DMS153 (cell line): ENCODE measurements at regions not wholly inside any gene's neighbourhood (a gene's known extent, or its start where the extent isn't known, plus 50 kb on each side); places are given as distances from the start of the nearest gene placed in this dataset.

Experiments
- DNase-seq: peaks from one replicate; lab custom pipeline; 2025; lab: John Stamatoyannopoulos, UW

DNA sequence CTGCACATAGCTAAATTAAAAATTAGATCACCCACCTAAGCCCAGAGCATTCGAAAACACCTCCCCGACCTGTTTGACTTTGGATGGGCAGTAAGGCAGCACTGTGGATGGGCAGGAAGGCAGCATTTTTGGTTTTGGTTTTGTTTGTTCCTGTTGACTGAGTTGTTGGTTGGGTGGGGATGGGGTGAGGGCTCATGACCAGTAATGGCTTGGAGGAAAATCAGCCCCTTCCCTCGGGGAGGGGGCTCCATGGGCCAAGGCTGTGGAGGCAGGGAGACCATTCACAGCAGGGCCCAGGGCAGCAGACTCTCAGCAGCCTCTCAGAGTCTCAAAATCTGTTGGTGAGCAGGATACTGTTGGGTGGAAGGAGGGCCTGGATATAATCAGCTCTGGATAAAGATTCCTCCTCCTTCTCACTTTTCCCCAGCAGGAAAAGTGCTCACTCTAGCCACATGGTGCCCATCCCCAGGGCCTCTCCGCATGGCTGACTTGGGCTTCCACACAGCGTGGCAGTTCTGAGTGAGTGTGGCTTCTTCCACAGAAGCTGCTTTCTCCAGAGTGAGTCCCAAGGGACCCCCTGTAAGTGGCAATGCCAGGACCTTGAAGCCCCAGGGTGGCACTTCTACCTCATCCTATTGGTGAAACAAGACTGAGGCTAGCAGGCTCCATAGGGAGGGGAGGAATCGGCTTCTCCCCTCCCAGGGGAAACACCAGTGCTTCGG is 1491.2 kb downstream of the BRD1 start:
- DNase-seq: no peak

DNA sequence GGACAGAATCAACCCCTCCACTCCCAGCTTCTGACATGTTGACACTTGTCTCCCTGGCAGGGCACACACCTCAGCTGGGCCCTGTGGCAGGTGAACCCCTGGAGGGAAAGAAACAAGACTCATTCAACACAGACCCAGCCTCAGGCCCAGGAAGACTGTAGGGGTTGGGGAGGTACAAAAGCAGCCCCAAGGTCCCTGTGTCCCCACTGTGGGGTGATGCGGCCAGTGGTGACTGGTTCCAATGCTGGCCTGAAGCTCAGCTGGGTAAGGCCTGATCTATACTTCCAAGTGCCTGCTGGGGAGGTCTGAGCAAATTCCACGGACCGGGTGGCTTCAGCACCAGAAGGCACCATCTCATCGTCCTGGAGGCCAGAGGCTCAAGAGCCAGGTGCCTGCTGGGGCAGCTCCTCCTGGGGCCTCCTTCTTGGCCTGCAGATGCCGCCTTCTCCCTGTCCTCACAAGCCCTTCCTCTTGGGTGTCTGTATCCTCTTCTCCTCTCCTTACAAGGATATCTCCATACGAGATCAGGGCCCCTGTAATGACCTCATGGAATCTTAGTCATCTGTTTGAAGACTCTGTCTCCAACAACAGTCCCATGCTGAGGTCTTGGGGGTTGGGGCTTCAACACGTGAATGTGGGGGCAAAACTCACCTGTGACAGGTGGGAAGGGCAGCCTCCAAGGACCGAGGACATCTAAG is 1492.1 kb downstream of the BRD1 start:
- DNase-seq: no peak

DNA sequence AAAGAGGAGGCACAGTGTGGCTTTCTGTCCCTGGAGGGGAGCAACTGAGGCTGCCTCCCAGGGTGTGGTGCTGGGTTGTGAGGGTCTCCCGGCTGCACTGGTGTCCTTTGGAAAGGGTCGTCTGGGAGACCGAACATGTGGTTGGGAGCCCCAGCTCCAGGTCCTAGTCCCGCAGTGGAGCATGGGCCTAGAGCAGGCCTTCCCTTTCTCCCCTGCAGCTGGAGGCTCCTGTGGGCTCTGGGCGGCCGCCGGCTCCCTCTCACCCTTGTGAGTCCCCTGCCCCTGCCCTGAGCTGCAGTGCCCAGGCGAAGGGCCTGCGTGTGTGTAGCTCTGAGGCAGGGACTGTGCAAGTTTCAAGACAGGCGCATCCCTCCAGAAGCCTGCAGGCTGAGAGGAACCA is 1492.7 kb downstream of the BRD1 start:
- no peak for DNase-seq

DNA sequence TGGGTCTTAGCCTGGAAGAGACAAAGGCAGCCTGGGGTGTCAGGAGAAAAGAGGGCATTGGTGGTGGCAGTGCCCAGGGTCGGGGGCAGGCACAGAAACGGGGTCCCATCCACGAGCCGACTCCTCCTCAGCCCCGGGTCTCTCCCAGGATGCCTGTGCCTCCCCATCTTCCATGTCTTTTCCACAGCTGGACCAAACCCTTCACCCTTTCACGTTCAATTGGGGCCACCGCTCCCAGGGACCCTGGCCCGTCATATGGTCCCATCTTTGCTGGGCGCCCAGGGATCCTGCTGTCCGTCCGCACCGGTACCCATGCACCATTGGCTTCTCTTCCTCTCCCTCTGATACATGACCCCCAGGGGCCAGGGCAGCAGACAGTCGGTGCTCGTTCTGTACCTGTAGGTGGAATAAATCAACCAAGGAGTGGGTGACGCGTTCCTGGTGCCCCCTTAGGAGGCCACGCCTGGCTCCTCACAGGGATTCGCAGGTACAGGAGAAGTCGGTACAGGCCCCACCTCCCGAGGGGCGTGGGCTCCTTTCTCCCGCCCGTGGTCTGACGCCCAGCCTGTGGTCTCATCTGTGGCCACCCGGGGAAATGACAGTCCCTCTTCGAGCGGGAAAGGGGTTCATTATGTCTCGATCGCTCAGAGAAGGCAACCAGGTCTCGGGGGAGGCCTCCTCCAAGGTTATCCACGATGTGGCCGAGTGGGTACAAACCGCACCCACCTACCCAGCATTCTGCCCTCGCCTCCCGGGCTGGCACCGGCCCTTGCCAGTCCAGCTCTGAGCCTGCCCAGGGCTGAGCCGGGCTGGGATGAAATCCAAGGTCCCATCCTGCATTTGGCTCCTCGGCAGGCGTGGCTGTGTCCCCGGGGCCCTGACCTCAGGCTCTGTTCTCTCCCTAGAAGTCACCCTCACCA is 1493.6 kb downstream of the BRD1 start:
- DNase-seq: no peak

DNA sequence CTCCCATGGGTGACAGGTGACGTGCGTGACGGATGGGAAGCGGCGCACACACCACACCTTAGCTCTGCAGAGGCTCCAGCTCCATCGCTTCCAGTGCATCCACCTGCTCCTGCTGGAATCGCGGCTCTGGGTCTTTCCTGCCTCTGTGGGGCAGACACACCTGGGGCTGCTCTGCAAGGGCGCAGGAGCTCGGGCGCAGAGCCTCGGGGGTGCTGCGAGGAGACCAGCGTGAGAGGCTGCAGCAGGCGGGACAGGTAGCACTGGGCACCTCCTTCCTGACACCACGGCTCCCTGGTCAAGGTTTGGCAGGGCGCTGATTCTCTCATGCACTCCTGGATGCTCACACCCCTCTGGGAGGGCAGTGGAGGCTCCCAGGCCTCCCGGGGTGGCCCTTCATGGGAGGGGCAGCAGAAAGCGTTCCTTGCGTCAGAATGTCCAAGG is 1494.3 kb downstream of the BRD1 start:
- no peak for DNase-seq

DNA sequence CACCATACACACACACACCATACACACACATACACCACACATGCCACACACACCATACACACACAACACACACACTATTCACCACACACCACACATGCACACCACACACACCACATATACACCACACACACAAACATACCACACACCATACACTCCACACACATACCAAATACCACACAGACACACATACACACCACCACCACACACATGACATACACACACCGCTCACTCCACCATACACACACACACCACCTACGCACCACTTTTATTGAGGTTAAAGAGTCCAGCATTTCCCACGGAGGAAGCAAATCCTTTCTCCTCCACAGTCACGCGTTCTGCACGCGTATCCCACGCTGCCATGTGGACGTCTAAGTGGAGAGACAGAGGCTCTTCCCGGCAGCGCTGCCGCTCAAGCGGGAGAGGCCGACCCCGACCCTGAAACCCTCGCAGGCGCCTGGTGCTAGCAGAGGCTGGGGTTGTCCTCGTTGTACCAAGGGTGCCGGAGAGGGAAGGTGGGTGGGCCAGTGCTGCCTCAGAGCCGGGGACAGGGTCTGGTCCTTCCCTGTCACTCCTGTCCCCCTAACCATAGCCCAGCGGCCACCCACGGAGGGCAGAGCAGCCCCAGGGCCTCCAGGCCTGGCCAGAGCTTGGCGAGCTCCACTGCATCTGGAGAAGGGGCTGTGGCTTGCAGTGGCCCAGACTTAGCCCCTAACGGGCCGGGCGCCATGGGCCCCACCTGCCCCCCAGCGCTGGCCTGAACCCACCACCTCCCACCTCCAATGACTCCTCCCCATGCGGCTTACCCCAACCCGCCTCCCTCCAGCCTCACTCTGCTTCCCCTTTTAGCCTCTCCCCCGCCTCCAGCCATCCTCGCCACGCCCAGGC is 1495.0 kb downstream of the BRD1 start:
- no peak for DNase-seq

DNA sequence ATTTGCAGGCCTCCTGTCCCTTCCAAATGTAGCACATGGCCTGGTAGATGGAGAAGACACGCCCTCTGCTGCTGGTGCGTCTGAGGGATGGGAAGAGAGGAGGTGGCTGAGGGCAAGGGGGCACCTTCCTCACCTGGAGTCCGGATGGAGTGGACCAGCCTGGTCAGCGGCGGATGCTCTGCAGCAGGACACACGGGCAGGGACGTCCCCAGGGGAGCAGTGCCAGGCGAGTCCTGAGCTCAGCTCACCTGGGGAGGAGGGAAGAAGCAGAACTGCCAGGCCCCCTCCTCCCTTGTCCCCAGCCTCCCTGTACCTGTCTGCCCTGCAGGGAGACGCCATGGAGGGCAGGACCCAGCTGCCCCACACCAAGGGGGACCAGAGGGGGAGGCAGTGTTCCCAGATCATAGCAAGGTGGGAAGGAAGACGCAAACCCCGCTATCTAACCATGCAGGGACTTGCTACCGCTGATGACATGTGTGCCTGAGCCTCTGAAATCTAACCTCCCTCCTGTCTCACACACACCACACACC is 1495.9 kb downstream of the BRD1 start:
- no peak for DNase-seq

DNA sequence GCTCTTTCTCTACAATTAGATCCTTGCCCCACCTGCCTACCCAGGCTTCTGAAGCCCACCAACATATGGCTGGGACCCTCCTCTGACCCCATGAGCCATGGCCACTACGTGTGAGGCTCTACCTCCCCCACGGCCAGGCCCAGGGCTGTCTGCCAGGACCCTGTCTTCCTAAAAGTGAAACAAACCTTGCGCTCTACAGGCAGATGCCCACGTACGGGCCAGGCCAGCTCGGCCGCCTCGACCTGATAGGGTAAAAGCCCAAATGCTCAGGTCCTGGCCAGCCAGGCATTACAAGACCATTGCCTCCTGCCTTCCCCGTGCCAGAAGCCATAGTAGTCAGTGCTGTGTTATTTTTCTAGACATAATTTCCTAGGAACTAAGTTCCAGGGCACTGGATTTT is 1496.4 kb downstream of the BRD1 start:
- DNase-seq: no peak

DNA sequence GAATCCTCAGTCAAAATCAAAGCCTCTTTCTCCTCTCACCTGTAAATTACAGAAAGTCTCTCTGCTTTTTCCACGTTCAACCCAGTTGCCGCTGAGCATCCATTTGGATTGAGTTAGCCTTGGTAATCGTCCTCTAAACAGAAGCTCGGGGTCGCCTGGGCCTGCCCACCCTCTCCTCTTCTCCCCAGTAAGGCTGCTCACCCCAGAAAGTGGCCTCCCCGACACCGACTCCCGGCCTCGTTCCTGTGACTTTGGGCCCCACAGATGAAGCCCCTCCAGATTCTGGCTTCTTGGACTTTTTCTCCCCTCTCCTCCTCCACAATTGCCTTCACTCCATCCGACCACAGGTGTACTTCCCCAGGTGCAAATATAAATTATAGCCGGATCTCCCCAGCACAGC is 1500.0 kb downstream of the BRD1 start:
- no peak for DNase-seq

DNA sequence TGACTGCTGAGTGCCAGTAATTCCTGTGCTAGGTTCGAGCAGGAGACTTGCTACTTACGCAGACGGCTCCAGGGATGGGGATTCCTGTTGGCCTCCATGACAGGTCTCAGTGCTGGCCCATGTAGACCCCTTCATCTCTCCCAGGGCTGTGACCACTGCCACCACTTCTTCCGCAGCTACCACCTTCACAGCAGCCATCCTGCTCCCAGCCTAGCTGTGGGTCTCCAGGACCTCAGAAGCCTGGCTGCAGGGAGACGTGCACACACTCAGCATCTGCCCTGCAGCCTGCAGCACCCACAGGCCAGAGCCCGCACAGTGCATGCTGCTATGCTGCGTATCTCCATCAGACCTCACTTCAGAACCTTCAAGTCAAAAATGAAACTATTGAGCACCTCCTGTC is 1503.9 kb downstream of the BRD1 start:
- DNase-seq: no peak

DNA sequence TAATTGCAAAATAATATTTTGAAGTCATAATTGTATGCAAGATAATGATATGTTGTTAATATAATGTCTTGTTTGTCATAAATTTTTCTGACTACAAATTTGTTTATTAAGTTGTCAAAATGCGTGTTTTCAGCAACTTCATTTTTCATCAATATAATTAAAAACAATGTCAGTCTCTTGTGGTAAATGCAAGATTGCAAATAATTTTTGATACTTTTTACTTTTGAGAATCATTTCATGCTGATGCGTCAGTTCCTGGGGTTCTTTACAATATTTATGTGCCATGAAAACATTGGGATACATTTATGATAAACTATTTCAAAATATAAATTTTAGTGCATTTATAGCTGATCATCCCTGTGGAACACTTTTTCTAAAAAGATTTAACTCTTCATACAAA is 1504.8 kb downstream of the BRD1 start:
- DNase-seq: no peak

DNA sequence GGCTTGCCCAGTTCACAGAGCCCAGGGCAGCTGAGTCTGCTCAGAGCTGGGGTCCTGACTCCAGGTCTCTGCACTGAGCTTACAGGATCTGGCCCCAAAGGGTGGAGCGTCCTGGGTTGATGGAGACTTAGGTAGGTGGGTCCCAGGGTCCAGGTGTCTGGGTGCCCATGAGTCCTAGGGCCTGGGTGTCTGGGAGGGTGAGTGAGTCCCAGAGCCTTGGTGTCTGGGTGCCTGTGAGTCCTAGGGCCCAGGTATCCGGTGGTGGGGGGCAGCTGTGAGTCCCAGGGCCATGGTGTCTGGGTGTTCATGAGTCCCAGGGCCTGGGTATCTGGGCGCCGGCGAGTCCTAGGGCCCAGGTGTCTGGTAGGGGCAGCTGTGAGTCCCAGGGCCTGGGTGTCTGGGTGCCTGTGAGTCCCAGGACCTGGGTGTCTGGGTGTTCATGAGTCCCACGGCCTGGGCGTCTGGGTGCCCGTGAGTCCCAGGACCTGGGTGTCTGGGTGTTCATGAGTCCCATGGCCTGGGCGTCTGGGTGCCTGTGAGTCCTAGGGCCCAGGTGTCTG is 1505.6 kb downstream of the BRD1 start:
- DNase-seq: no peak

DNA sequence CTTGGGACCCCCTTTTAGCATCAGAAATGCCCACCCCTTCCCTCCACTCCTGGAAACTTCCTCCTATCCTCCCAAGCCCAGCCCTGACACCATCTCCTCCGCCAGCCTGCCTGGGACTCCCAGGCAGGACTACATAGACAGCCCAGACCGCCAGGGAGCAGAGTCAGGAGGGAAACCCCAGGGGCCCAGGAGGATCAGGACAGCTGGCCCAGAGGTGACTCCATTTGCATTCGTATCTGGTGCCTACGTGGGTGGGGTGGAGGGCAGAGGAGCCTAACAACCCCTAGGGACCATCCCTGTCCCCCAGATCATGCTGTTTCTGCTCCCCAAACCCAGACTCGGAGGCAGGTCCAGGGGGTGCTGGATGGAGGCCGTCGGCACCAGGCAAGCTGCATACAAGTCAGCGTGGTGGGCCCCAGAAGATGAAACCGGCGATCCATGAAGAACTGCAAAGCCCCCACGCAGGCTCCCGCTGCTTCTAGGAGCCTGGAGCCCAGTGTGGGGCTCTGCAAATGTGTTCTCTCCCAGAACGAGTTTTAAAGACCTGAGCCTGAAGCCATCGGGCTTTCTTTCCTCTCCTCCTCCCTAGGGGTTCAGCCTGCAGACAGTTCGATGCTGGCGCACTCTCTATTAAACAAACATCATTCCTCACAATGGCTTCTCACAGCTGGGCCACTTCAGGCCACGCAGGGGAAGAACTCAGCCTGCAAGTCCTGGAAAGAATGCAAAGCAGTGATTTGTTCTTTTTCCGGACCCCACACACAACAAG is 1506.8 kb downstream of the BRD1 start:
- no peak for DNase-seq

DNA sequence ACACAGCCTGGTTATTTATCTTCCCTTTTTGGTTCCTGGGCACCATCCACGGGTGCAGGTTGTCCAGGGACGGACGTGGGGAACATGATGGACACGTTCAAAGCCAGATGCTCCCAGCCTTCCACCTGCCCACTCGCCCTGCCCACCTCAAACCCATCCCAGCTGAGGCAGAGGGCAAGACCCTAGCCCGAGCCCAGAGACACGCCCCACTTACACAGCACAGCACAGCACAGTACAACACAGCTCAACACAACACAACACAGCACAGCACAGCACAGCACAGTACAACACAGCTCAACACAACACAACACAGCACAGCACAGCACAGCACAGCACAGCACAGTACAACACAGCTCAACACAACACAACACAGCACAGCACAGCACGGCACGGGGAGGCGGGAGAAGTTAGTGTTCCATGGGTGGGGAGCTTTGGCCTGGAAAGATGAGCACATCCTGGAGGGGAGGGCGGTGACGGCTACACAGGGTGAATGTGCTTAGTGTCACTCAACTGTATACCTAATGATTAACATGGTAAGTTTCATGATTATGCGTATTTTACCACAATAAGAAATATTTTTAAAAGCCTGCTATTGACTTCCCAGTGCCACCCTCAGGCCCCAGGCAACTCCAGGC is 1507.5 kb downstream of the BRD1 start:
- DNase-seq: no peak

DNA sequence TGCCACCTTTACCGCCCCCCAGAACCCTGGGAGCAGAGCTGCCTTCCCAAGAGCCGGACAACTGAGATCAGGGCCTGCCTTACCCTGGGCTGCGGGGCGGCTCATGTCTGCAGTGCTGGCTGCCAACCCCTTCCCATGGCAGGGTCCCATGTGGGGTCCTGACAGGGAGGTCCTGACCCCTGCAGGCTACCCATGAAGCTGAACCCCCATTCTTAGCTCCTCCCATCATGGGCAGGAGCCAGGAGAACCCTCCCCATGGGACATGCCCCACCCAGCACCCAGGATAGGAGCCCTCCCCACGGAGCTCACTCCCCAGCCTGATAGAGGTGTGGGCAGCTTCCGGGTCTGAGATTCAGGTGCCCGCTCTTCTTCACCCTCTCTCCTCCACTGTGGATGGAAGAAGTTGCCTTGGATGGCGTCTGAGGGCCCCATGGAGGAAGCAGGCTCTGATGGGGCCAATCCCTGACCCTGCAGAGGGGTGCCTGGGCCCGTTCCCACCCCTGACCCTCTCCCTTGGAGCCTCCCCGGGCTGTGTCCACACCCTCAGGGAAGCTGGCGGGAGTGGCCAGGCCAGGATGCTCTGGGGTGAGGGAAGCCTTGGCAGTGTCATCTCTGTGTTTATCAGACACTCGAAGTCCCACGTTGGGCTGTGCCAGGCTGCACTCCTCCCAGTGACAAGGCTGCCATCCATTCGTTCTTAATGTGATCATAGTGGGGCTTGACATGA is 1508.2 kb downstream of the BRD1 start:
- DNase-seq: no peak

DNA sequence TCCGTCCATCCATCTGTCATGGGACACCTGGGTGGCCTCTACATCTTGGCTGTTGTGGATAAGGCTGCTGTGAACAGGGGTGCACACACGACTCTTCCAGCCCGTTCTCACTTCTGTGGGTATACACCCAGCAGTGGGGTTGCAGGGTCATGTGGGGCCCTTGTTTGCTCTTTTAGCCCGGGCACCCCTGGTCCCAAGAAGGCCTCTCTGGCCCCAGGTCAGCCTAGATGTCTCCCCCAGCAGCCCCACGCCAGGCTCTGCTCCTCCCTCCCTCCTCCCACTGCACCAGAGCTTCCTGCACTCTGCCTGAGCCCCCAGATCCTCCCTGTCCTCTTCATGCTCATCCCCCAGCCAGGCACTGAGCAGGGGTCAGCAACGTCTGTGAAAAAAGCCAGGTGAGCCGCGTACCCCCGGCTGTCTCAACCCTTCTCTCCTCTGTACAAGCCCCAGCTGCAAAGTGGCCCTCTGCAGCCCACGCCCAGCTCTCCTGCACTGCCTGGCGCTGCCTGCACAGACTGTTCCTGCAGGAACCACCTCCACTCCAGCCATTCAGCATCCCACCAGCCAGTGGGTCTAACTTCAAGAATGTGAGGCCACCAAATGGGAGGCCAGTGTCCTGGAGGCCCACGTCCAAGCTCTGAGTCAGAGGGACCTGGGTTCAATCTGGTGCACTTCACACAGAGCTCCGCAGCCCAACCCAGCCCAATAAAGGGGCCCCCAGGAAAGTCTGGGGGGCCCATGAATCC is 1508.9 kb downstream of the BRD1 start:
- DNase-seq: no peak

DNA sequence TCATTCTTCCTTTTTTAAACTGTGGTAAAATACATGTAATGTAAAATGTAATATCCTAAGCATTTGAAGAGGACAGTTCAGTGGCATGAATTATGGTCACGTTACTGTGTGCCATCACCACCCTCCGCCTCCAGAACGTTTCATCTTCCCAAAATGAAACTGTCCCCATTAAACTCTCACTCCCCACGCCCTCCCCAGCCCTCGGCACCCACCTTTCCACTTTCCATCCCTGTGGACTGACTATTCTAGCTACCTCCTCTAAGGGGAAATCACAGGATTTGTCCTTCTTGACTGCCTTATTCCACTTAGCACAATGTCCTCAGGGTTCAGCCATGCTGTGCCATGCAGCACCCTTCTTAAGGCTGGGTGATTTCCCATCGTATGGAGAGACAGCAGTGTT is 1509.5 kb downstream of the BRD1 start:
- DNase-seq: no peak
